ENCODE measurements at regions not wholly inside any gene's neighbourhood (a gene's known extent, or its start where the extent isn't known, plus 50 kb on each side); places are given as distances from the start of the nearest gene placed in this dataset.
"Not testable (repeated sequence)": the region's sequence is repeated elsewhere in the genome, so short reads cannot be mapped to it uniquely, and the experiment has no call there.

DNA sequence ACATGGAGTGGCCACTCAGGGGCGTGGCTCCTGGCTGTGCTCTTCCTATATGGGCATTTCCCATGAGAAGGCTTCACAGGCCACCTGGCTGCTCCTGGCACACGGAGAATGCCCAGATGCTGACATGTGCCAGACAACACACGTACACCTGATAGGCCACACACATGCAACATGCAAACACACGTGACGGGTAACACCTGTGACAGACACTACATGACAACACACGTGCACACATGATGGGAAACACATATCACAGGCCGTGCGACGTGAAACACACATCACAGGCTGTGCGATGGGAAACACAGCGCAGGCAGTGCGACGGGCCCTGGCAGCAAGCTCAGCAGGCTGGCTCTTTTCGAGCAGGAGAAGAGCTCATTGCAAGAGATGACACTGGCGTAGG, 94.3 kb upstream of the HMX1 start:
- not testable (repeated sequence) for DNase-seq

DNA sequence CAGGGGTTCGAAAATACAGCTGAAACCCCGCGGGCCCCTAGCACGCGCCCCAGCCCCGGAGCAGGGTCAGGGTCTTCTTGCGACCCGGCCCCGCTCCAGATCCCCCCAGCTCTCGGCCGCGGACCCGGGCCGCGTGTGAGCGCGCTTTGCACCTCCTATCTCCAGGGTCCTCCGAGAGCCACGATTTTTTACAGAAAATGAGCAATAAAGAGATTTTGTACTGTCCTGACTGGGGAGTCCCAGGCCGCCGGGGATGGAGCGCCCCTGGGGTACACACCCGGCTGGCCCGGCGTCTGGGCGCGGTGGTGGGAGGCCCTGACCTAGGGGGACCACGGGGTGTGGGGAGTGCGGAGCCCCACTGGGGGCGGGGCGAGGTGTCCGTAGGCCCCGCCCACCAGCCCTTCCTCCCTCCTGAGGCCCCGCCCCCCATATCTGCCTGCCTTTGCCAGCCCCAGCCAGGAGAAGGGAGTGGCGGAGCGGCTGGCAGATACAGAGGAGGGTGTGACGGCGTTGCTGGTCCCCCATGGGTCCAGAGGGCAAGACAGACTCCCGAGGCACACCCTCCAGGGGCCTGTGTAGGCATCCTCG, 92.7 kb upstream of the HMX1 start:
- DNase-seq = not testable (repeated sequence)

DNA sequence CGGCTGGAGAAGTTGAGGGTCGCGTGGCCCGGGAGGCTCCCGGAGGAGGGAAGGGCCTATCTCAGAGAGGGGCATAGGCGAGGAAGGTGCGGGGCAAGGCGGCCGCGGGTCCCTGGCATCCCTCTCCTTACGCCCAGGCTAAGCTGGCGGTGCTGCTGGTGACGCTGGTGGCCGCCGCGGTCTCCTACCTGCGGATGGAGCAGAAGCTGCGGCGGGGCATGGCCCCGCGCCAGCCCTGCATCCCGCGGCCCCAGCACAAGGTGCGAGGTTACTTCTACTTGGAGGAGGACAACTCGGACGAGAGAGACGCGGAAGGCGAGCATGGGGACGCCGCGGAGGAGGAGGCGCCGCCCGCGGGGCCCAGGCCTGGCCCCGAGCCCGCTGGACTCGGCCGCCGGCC, 91.9 kb upstream of the HMX1 start:
- DNase-seq = not testable (repeated sequence)

DNA sequence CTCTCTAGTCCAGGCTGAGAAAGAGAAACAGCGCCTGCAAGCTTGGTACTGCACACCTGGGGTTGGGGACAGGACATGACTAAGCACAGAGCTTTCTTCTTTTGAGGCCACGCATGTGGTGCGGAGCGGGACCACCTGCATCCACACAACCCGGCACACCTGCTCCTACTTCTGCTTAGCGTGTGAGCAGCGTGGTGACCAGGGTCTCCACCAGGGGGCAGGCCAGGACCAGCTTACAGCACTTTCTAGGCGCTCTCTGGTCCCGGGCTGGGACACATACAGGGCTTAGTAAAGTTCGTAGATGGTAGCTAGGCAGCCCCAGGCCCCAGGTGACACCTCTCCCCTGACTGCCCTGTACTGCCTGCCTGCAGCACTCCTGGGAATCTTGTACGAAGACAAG, 89.7 kb upstream of the HMX1 start:
- not testable (repeated sequence) for DNase-seq

DNA sequence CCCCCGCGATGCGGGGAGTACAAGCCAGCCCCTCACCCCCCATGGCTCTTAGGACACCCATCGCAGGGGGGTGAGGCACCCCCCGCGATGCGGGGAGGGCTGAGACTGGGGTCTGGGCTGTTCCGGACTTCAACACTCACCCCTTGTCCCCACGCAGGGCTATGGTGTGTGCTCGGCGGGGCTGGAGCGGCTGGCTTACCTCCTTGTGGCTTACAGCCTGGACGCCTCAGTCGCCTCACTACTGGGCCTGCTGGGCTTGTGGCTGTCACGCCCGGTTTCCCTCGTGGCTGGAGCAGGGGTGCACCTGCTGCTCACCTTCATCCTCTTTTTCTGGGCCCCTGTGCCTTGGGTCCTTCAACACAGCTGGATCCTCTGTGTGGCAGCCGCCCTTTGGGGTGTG, 87.8 kb upstream of the HMX1 start:
- DNase-seq = not testable (repeated sequence)

DNA sequence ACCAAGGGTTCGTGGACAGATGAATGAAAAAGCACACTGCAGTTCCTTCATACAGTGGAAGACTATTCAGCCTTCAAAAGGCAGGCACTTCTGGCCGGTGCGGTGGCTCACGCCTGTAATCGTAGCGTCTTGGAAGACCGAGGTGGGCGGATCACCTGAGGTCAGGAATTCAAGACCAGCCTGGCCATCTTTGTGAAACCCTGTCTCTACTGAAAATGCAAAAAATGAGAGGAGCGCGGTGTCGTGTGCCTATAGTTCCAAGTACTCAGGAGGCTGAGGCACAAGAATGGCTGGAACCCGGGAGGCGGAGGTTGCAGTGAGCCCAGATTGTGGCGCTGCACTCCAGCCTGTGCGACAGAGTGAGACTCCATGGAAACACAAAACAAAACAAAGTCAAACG, 82.4 kb upstream of the HMX1 start:
- DNase-seq = not testable (repeated sequence)

DNA sequence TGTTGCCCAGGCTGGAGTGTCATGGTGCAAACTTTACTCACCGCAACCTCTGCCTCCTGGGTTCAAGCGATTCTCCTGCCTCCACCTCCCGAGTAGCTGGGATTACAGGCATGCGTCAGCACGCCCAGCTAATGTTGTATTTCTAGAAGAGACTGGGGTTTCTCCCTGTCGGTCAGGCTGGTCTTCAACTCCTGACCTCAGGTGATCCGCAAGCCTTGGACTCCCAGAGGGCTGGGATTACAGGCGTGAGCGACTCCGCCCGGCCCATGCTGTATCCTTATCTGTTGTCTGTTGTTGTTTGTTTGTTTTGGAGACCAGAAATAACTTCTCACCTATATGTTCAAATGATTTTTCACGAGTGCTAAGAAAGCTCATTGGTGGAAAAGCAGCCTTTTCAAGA, 81.2 kb upstream of the HMX1 start:
- DNase-seq = not testable (repeated sequence)

DNA sequence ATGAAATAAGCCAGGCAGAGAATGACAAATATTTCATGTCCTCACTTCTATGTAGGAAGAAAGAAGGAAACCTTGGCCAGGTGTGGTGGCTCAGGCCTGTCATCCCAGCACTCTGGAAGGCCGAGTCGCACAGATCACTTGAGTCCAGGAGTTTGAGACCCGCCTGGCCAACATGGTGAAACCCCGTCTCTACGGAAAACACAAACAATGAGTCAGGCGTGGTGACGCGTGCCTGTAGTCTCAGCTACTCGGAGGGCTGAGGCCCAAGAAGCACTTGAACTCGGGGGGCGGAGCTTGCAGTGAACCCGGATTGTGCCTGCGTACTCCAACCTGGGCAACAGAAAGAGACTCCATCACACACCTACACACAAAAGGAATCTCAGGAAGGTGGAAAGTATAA, 80.5 kb upstream of the HMX1 start:
- DNase-seq = not testable (repeated sequence)

DNA sequence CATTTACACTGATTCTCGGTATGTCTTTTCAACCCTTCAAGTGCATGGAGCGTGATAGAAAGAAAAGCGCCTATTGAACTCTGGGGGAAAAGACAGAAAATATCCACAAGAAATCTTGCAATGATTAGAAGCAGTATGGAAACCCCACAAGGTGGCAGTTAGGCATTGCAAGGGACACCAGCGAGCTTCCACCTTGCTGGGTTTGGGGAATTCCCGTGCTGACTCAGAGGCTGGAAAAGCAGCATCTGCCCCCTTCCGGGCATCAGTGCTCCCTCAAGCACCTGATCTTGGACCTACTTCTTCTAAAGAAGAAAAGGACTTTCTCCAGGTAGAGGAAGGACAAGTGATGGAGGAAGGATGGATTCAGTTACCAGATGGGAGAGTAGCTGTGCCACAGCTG, 73.9 kb upstream of the HMX1 start:
- DNase-seq = not testable (repeated sequence)

DNA sequence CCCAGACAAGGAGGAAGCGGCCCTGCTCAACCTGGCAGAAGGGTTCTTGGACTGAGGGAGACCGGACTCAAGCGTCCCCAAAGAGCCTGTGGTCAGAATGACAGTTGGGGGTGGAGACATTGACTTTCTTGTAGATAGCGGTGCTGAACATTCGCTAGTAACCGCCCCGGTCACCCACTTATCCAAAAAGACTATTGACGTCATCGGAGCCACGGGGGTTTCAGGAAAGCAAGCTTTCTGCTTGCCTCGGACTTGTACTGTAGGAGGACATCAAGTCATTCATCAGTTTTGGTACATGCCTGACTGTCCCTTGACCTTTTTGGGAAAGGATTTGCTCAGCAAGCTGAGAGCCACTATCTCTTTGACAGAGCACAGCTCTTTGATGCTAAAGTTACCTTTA, 71.7 kb upstream of the HMX1 start:
- DNase-seq = not testable (repeated sequence)

DNA sequence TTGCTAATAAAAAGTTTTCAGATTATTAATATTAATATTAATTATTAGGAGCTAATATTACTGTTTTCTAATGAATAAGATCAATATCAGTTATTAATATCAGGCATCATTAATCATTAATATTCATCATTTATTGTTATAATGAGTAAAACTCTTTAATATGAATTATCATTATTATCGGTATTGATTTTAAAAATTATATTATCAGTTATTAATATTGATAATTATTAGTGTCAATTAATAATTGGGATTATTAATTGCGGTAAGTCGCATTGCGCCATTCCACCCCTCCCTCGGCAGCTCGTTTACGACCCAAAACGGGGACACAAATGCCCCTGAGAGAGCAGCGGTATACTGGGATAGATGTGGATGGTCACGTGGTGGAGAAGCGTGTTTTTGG, 70.4 kb upstream of the HMX1 start:
- DNase-seq = not testable (repeated sequence)

DNA sequence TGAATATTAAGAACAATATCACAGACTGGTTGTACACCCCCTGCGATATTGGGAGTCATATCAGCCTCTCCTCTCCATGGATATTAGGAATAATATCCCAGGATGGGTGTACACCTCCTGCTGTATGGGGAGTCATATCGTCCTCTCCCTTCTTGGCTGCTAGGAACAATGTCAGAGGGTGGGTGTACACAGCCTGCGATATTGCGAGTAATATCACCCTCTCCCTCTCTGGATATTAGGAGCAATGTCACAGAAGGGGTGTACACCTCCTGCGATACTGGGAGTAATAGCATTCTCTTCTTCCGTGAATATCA, 69.8 kb upstream of the HMX1 start:
- not testable (repeated sequence) for DNase-seq

DNA sequence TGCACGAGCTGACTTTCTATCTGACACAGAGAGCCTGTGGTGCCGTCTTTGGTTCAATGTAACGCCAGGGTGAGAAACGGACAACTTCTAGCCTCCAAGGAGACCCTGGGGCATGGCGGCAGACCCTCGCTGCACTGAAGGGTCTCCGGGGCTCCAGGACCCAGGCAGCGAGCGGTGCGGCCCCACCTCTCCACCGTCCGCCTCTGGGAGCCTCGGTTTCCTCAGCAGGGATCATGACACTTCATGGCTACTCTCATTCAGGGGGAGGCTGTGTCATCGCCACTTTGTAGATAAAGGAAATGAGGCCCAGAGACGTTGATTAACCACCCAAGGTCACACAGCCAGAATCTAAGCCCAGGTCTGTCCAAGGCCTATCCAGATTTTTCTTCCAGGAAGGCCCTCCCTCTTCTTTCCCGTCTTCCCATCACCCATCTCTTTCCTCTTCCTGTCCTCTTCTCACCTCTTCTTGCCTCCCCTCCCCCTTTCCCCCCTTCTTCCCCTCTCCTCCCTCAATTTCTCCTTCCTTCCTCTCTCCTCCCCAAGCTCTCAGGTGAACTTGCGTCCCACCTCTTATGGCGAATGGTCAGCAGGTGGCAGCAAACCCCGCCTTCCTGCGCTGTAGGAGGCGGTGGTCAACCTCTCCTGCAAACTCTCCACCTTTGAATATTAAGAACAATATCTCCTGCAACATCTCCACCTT, 69.3 kb upstream of the HMX1 start:
- DNase-seq = no peak

DNA sequence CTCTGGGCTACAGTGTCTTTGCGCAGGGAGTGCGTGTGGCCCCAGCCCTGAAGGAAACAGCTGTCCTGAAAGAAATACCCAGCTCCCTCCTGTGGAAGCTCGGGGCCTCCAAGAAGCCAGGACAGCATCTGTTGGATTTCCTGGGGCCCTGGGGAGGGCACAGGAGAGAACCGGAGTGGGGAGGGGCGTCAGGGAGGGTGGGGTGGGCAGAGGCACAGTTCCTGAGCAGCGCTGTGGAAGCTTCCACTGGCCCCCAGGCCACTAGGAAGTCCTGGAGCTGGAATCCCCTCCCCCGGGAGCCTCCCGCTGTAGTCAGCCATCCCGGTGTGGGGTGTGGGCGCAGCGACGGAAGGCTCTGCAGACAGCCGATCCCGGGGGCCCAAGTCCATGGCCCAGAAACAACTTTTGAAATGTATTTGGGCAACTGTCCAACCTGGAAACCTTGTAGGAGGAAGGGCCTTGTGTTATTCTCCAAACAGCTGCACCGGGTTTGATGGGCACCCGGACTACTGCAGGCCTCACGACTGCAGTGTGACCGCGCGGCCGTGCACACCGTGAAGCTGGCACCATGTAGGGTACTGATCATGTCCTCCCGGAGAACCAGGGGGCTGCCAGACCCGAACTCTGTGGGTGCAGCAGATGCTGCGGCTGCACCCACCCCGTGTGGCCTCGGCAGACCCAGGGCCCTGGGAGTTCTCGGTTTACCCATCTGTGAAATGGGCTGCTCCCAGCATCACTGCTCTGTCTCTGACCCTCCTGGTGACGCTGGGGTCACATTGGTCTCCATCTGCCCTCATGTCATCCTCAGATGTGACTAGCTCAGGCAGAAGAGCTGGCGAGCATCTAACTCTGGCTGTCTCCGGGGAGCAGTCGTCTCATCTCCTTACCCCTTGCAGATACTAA, 68.5 kb upstream of the HMX1 start:
- no peak for DNase-seq

DNA sequence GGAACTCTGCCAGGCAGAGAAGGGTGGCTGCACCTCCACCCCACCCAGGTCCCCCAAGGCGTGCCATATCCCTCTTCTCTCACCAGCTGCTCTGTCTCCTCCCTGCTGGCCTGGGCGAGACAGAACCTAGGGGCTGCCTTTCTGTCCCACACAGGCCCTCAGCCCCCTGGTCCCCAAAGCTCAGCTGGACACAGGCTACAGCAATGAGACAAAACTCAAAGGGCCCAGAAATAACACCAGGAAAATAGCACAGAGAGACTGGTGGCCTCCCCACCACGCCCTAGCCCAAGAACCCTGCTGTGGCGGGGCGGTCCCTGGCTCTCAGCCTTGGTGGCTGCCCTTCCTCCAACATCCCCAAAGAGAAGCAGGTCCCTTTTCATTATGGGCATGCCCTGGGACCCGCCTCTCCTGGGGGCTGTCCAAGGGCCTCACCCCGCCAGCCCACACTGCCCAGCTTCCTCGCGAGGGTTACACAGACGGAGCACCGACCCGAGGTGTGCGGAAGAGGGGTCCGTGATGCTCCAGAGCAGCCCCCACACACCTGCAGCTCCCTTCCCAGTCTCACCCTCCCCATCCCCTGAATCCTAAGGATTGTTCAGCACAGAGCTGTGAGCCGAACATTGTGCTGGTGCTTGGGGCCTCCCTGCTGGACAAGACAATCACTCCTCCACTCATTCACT, 67.7 kb upstream of the HMX1 start:
- no peak for DNase-seq

DNA sequence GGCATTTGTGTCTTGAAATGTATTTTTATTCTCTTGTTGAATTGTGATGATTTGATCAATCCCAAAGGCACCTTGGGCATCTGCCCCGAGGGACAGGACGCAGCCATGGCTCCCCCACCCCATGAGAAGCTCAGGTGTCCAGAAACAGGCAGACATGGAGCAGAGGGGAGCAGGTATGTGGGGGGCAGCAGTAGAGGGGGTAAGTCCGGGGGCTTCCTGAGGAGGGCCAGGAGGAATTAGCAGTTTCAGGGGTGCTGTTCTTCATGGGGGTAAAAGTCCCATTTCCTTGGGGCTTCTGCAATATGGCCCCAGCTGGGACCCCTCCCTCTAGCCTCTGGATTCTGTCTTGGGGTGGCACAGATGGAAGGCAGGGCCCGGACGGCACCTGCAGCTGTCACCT, 67.0 kb upstream of the HMX1 start:
- DNase-seq = no peak

DNA sequence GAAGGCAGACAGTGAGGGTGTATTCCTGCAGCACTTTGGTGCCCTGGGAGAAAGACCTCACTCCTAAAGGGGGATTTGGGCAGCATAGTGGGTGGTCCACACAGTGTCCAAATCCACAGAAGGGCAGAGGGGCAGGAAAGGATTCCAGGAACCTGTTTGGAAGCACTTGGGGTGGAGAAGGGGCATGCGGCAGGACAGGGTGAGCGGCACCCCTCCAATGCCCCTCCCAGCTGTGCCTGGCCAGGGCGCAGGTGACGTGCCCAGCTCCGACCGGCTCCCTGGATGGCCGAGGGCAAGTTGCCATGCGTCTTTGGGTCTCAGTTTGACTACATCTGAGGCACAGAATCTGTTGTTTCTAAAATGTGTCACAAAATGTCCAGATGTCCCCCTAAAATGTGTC, 66.5 kb upstream of the HMX1 start:
- no peak for DNase-seq

DNA sequence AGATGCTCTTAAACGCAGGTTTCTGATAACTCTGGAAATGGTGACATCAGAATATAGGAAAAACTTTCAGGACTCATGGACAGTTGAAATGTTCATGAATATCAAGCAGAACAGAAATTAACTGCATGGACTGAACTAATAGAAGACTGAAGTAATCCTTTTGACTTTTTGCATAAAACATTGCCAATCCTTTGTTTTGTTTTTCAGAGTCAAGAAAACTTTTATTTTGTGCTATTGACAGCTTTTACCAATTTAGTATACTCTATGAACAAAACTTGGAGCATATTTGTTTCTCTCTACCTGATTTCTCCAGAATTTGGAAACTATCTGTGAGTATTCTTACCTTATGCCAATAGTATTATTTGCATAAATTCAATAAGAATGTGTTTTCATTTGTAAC, 61.2 kb upstream of the HMX1 start:
- DNase-seq = no peak

DNA sequence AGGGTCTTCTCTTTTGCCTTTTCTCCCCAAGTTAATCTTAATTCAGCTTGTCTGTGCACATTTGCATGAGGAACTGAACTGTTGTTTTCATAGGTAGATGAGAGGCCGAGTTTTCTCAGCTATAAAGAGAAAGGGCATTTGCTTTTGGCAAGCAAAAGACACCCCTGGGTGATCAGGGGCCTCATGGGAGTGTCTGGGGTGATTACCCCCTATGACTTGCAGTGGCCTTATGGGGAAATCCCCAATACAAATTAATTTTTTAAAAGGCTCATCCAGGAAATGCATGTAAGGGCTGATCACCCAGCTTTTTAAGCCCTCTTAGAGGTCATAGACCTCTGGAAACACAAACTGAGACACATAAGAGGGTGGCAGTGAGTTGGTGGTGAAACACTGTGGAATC, 56.4 kb upstream of the HMX1 start:
- no peak for DNase-seq

DNA sequence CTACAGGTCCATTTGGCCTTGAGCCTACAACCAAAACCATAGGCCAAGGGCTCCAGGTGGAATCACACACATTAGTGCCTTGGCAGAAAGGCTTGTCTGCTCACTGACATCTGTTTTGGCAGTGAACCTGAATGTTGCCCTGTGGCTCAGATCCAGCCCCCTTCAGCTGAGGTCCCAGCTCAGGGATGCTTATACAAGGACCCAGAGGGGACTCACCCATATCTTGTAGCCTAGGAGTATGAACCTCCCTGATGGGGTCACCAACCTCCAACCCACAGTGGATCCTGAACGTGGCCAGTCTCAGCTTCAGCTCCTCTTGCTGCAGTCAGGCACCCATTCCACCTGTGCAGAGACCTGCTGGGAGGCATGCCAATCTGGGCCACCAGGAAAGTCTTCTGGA, 50.8 kb upstream of the HMX1 start:
- no peak for DNase-seq

DNA sequence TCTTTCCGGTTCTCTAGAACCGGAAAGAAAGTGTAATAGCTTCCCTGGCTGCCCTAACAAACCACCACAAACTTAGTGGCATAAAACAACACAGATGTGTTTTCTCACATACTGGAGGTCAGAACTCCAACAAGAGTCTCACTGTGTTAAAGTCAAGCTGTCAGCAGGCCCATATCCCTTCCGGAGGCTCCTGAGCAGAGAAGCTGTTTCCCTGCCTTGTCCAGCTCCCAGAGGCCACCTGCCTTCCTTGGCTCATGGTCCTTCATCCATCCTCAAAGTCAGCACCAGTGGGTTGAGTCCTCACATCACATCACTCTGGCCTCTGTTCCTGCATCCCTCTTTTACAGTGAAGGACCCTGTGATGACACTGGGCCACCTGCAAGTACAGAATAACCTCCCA, 49.8 kb upstream of the HMX1 start:
- DNase-seq = no peak
